A549 (cell line): ENCODE measurements at regions not wholly inside any gene's neighbourhood (a gene's known extent, or its start where the extent isn't known, plus 50 kb on each side); places are given as distances from the start of the nearest gene placed in this dataset.
A peak's percentile ranks its signal among the peaks of the same experiment; 100 is the strongest.

Source experiments
- ATAC-seq, 2 experiments: fragments of 200-7000 bp in 1 of 2; fragments of >200 bp in 1 of 2; cut with Nextera tagmentation in 1 of 2; cut with Tn5 transposase in 1 of 2; 3 replicates each; pipeline versions ENCODE4 v1.8.0 to v1.9.1; 2018 to 2020; ENCODE audit warnings: mild to moderate bottlenecking in 1 of 2, moderate library complexity in 1 of 2
- CTCF ChIA-PET: fragments of 300-600 bp; sonication (Branson Sonifier 250); formaldehyde crosslinking; extraction: SDS; loops from one replicate; lab custom pipeline; 2021; ENCODE audit warnings: antibody characterized with exemption, inconsistent platforms; lab: Yijun Ruan, JAX
- POLR2A ChIA-PET: fragments of 350-600 bp; formaldehyde crosslinking; extraction: SDS; loops from one replicate; lab custom pipeline; 2021; ENCODE audit warnings: antibody characterized with exemption, inconsistent platforms; lab: Yijun Ruan, JAX
- DNase-seq, 2 experiments: peaks; one replicate each; pipeline versions ENCODE4 v3.0.0 to v3.0.0-alpha.2; 2011 to 2016; ENCODE audit warnings: low read depth in 1 of 2, low spot score in 1 of 2
- FAIRE-seq: peaks from 2 replicates; lab custom pipeline; 2011; peaks lifted over from hg19 to GRCh38; lab: Jason Lieb, UNC
- H3K27ac ChIP-seq, 2 experiments: fragments of >200 bp; sonication (Bioruptor Twin); formaldehyde crosslinking; 3 replicates each; pipeline ENCODE4 v1.5.1; 2016 to 2017
- H3K4me1 ChIP-seq: fragments of >200 bp; sonication (Bioruptor Twin); formaldehyde crosslinking; 3 replicates; pipeline ENCODE4 v1.6.1; 2016
- H3K4me2 ChIP-seq: fragments of >200 bp; sonication (Bioruptor Twin); formaldehyde crosslinking; 3 replicates; pipeline ENCODE4 v1.6.1; 2016
- H3K4me3 ChIP-seq: fragments of >200 bp; sonication (Bioruptor Twin); formaldehyde crosslinking; 3 replicates; pipeline ENCODE4 v1.5.1; 2016
- H3K9me3 ChIP-seq: fragments of >200 bp; sonication (Bioruptor Twin); formaldehyde crosslinking; 3 replicates; pipeline ENCODE4 v1.6.1; 2016
- BHLHE40 ChIP-seq: IDR thresholded peaks from 2 replicates; pipeline ENCODE4 v1.6.1; 2012; ENCODE audit warnings: low read depth, low read length, inconsistent platforms
- CBX2 ChIP-seq: fragments of 200-600 bp; sonication (generic); IDR thresholded peaks from 2 replicates; pipeline ENCODE4 v1.6.1; 2016; ENCODE audit warnings: low read depth, mild to moderate bottlenecking, borderline replicate concordance
- CBX8 ChIP-seq: fragments of 200-600 bp; sonication (generic); IDR thresholded peaks from 2 replicates; pipeline ENCODE4 v1.6.1; 2016
- CTCF ChIP-seq: fragments of >200 bp; sonication (Bioruptor Twin); formaldehyde crosslinking; IDR thresholded peaks from 3 replicates; pipeline ENCODE4 v1.5.1; 2016
- E2F6 ChIP-seq: IDR thresholded peaks from 2 replicates; pipeline ENCODE4 v1.6.1; 2012; ENCODE audit warnings: low read depth, borderline replicate concordance
- EHMT2 ChIP-seq: fragments of 200-600 bp; sonication (generic); IDR thresholded peaks from 2 replicates; pipeline ENCODE4 v1.6.1; 2016; ENCODE audit warnings: antibody characterized with exemption, low read depth, mild to moderate bottlenecking, moderate library complexity
- ELK1 ChIP-seq: fragments of 150-350 bp; IDR thresholded peaks from 2 replicates; pipeline ENCODE4 v1.6.1; 2014; ENCODE audit warnings: low read depth, mild to moderate bottlenecking, low read length
- EP300 ChIP-seq, 2 experiments: fragments of >200 bp; sonication (Bioruptor Twin); formaldehyde crosslinking; IDR thresholded peaks; 2 replicates in 1 of 2; 3 replicates in 1 of 2; pipeline ENCODE4 v1.6.1; 2016 to 2017
- ESRRA ChIP-seq: fragments of 150-350 bp; IDR thresholded peaks from 2 replicates; pipeline ENCODE4 v1.6.1; 2014; ENCODE audit warnings: mild to moderate bottlenecking, low read length, borderline replicate concordance
- FOSL2 ChIP-seq, 2 experiments: fragments of 450-650 bp in 1 of 2; fragments of >200 bp in 1 of 2; sonication (Bioruptor Twin) in 1 of 2; formaldehyde crosslinking; IDR thresholded peaks; 2 replicates each; pipeline versions ENCODE4 v1.5.0 to v1.6.1; 2016 to 2020; ENCODE audit warnings: mild to moderate bottlenecking in 1 of 2, moderate library complexity in 1 of 2
- FOXS1 ChIP-seq: fragments of 250-450 bp; sonication (Bioruptor Pico); IDR thresholded peaks from 2 replicates; pipeline ENCODE4 v1.5.0; 2020; ENCODE audit warnings: mild to moderate bottlenecking, moderate library complexity
- GATA3 ChIP-seq: IDR thresholded peaks from 2 replicates; pipeline ENCODE4 v1.6.1; 2012; ENCODE audit warnings: borderline replicate concordance
- HDAC2 ChIP-seq: fragments of 200-600 bp; sonication (generic); IDR thresholded peaks from 2 replicates; pipeline ENCODE4 v1.6.1; 2016
- HES2 ChIP-seq: fragments of >200 bp; sonication (Bioruptor Twin); formaldehyde crosslinking; IDR thresholded peaks from 2 replicates; pipeline ENCODE4 v1.6.1; 2016
- HEYL ChIP-seq: fragments of 250-450 bp; sonication (Bioruptor Pico); IDR thresholded peaks from 2 replicates; pipeline ENCODE4 v1.8.0; 2021; ENCODE audit warnings: mild to moderate bottlenecking, moderate library complexity
- HOXA7 ChIP-seq: fragments of 250-450 bp; sonication (Bioruptor Pico); IDR thresholded peaks from 2 replicates; pipeline ENCODE4 v1.5.0; 2020; ENCODE audit warnings: mild to moderate bottlenecking, moderate library complexity
- JUN ChIP-seq, 2 experiments: fragments of >200 bp; sonication (Bioruptor Twin); formaldehyde crosslinking; IDR thresholded peaks; 2 replicates in 1 of 2; 3 replicates in 1 of 2; pipeline ENCODE4 v1.6.1; 2016 to 2017
- JUNB ChIP-seq: fragments of >200 bp; sonication (Bioruptor Twin); formaldehyde crosslinking; IDR thresholded peaks from 2 replicates; pipeline ENCODE4 v1.6.1; 2016
- KDM1A ChIP-seq: fragments of 200-600 bp; sonication (generic); IDR thresholded peaks from 2 replicates; pipeline ENCODE4 v1.6.1; 2016; ENCODE audit warnings: low read depth, mild to moderate bottlenecking
- MAFK ChIP-seq: fragments of 450-650 bp; IDR thresholded peaks from 2 replicates; pipeline ENCODE4 v1.6.1; 2014; ENCODE audit not compliant: partially characterized antibody
- MAZ ChIP-seq: fragments of 150-350 bp; IDR thresholded peaks from 2 replicates; pipeline ENCODE4 v1.6.1; 2014; ENCODE audit warnings: antibody characterized with exemption, low read depth, low read length, borderline replicate concordance
- MYC ChIP-seq: IDR thresholded peaks from 2 replicates; pipeline ENCODE4 v1.6.1; 2012; ENCODE audit warnings: mild to moderate bottlenecking, inconsistent platforms, low read length, improper control_type of control experiment, borderline replicate concordance
- NPAS2 ChIP-seq: fragments of 250-450 bp; sonication (Bioruptor Pico); IDR thresholded peaks from 2 replicates; pipeline ENCODE4 v1.8.0; 2022; ENCODE audit warnings: mild to moderate bottlenecking, moderate library complexity, borderline replicate concordance
- NR3C1 ChIP-seq: fragments of >200 bp; sonication (Bioruptor Twin); formaldehyde crosslinking; IDR thresholded peaks from 3 replicates; pipeline ENCODE4 v1.6.1; 2017
- RAD21 ChIP-seq, 2 experiments: fragments of >200 bp in 1 of 2; sonication (Bioruptor Twin) in 1 of 2; formaldehyde crosslinking in 1 of 2; IDR thresholded peaks in 1 of 2; conservative IDR thresholded peaks in 1 of 2; 2 replicates in 1 of 2; 3 replicates in 1 of 2; pipeline ENCODE4 v1.6.1; 2012 to 2018; ENCODE audit warnings: inconsistent platforms in 1 of 2
- RARB ChIP-seq: fragments of 250-450 bp; sonication (Bioruptor Pico); IDR thresholded peaks from 2 replicates; pipeline ENCODE4 v1.8.0; 2021; ENCODE audit warnings: mild to moderate bottlenecking, moderate library complexity
- RCOR1 ChIP-seq: fragments of 150-350 bp; IDR thresholded peaks from 2 replicates; pipeline ENCODE4 v1.6.1; 2014; ENCODE audit warnings: antibody characterized with exemption, low read length, low read depth
- RFX5 ChIP-seq: fragments of 450-650 bp; IDR thresholded peaks from 2 replicates; pipeline ENCODE4 v1.7.1; 2014; ENCODE audit warnings: antibody characterized with exemption, mild to moderate bottlenecking, moderate library complexity
- RNF2 ChIP-seq: fragments of 200-600 bp; sonication (generic); IDR thresholded peaks from 2 replicates; pipeline ENCODE4 v1.6.1; 2016; ENCODE audit warnings: low read depth, mild to moderate bottlenecking, antibody characterized with exemption, moderate library complexity, borderline replicate concordance
- SREBF2 ChIP-seq: fragments of 450-650 bp; IDR thresholded peaks from 2 replicates; pipeline ENCODE4 v1.6.1; 2014; ENCODE audit warnings: mild to moderate bottlenecking, moderate library complexity
- TP53 ChIP-seq: fragments of 250-450 bp; sonication (Bioruptor Pico); IDR thresholded peaks from 2 replicates; pipeline ENCODE4 v1.5.0; 2021; ENCODE audit warnings: mild to moderate bottlenecking, moderate library complexity
- ZC3H11A ChIP-seq: fragments of 450-650 bp; IDR thresholded peaks from 2 replicates; pipeline ENCODE4 v1.6.1; 2014; ENCODE audit warnings: antibody characterized with exemption, mild to moderate bottlenecking
- ZNF302 ChIP-seq: fragments of 250-450 bp; sonication (Bioruptor Pico); IDR thresholded peaks from 2 replicates; pipeline ENCODE4 v1.9.0; 2021; ENCODE audit warnings: inconsistent platforms, mild to moderate bottlenecking, moderate library complexity
- ZSCAN20 ChIP-seq: fragments of 250-450 bp; sonication (Bioruptor Pico); IDR thresholded peaks from 2 replicates; pipeline ENCODE4 v1.8.0; 2022; ENCODE audit warnings: mild to moderate bottlenecking, moderate library complexity
- WGBS: methylation state at CpG from one replicate; pipeline ENCODE4 v1.1.6; 2017; ENCODE audit errors: missing lambda C conversion rate; 5-methylcytosine and 5-hydroxymethylcytosine counted together

- H3K27ac ChIP-seq: peak overlapping the region; percentile 37 to 81; a peak in 4 of 6 replicates
- ChIA-PET POLR2A (no interaction called here), CTCF (no interaction called here)
- no peaks in the 10 kb centered on the region; the same call in 2 of the 3 replicates for H3K9me3 ChIP-seq
- FAIRE-seq (no peak), ATAC-seq (no peak), DNase-seq (no peak)
- H3K4me1 ChIP-seq: peaks cover 29% of the 10 kb centered on the region
- no peak for TF ChIP-seq JUN (IDR thresholded peaks at IDR 0.05)
- no peak for TF ChIP-seq HOXA7
- TF ChIP-seq MYC: no peak
- TF ChIP-seq CBX2: no peak
- TF ChIP-seq FOSL2 (IDR thresholded peaks at IDR 0.05): no peak
- no peak for TF ChIP-seq FOSL2 (CRISPR knock-in tag; IDR thresholded peaks at IDR 0.05)
- no peak for TF ChIP-seq RNF2
- no peak for TF ChIP-seq BHLHE40
- no peak for TF ChIP-seq MAZ
- no peak for TF ChIP-seq ZNF302 (CRISPR knock-in tag)
- no peak for TF ChIP-seq CBX8
- TF ChIP-seq ZC3H11A: no peak
- no peak for TF ChIP-seq RCOR1
- TF ChIP-seq JUNB: no peak
- no peak for TF ChIP-seq SREBF2
- 63% methylated on average over 2 of the region's 2 CpGs for WGBS
- H3K4me3 ChIP-seq: no peak overlapping the region
- peak overlapping the region; percentile 30; the same call in 1 of the 3 replicates for H3K4me2 ChIP-seq
Measured at GRCh38 chr4:158315706-158316105, 105.4 kb downstream of the TMEM144 start.

- DNase-seq: no peak
- no peak overlapping the region for H3K4me2 ChIP-seq
- CTCF ChIA-PET: no interaction called here
- peaks cover 29% of the 10 kb centered on the region for H3K4me1 ChIP-seq
- ATAC-seq: no peak
- WGBS: 64% methylated on average over 1 of the region's 1 CpG
- no peak overlapping the region; a peak in 2 of 6 replicates for H3K27ac ChIP-seq
- no peak overlapping the region for H3K4me3 ChIP-seq
- H3K9me3 ChIP-seq: no peaks in the 10 kb centered on the region; the same call in 2 of the 3 replicates
- POLR2A ChIA-PET: no interaction called here
- no peak for TF ChIP-seq FOXS1 (CRISPR knock-in tag)
- TF ChIP-seq HDAC2: no peak
- no peak for TF ChIP-seq EHMT2
- TF ChIP-seq RFX5: no peak
- TF ChIP-seq SREBF2: no peak
- TF ChIP-seq MAZ: no peak
- no peak for TF ChIP-seq BHLHE40
- no peak for TF ChIP-seq GATA3
- no peak for TF ChIP-seq MAFK
- no peak for TF ChIP-seq HEYL (CRISPR knock-in tag)
- no peak for TF ChIP-seq HES2
- TF ChIP-seq NPAS2 (CRISPR knock-in tag): no peak
- no peak for TF ChIP-seq ESRRA
- TF ChIP-seq ELK1: no peak
- TF ChIP-seq, all 56 proteins: peak for 0
- no peak for FAIRE-seq
Measured at GRCh38 chr4:158316264-158316663, 106.0 kb downstream of the TMEM144 start.

GRCh38 chr4:158319880-158320279, 109.6 kb downstream of the TMEM144 start:
- Histone ChIP-seq H3K27ac (no peak overlapping the region), H3K9me3 (no peaks in the 10 kb centered on the region), H3K4me3 (no peak overlapping the region), H3K4me1 (peaks cover 16% of the 10 kb centered on the region), H3K4me2 (no peak overlapping the region)
- POLR2A ChIA-PET: no interaction called here
- WGBS: 75% methylated on average over 4 of the region's 7 CpGs
- FAIRE-seq (no peak), ATAC-seq (no peak), DNase-seq (no peak)
- CTCF ChIA-PET: interaction anchor here (1.2 kb wide), 1 partner anchor 59 kb away, joined by 3 read pairs; no protein-coding TSS in a partner anchor
- TF ChIP-seq ZC3H11A: no peak
- TF ChIP-seq ESRRA: no peak
- no peak for TF ChIP-seq CBX2
- TF ChIP-seq KDM1A: no peak
- no peak for TF ChIP-seq HOXA7
- TF ChIP-seq RNF2: no peak
- no peak for TF ChIP-seq RAD21 (conservative IDR thresholded peaks at IDR 0.05 in 1 of 2, IDR thresholded peaks at IDR 0.05 in 1 of 2)
- TF ChIP-seq CTCF: no peak
- no peak for TF ChIP-seq EP300 (IDR thresholded peaks at IDR 0.05)
- no peak for TF ChIP-seq RFX5
- no peak for TF ChIP-seq TP53
- no peak for TF ChIP-seq NR3C1
- no peak for TF ChIP-seq RCOR1
- no peak for TF ChIP-seq E2F6
- no peak for TF ChIP-seq ZSCAN20 (CRISPR knock-in tag)
- no peak for TF ChIP-seq RARB
